ENCODE measurements at regions not wholly inside any gene's neighbourhood (a gene's known extent, or its start where the extent isn't known, plus 50 kb on each side); places are given as distances from the start of the nearest gene placed in this dataset.
"Not testable (repeated sequence)": the region's sequence is repeated elsewhere in the genome, so short reads cannot be mapped to it uniquely, and the experiment has no call there.

GRCh38 chr10:129059977-129060376, 407.1 kb upstream of the MGMT start:
- DNase-seq, result no peak

DNA sequence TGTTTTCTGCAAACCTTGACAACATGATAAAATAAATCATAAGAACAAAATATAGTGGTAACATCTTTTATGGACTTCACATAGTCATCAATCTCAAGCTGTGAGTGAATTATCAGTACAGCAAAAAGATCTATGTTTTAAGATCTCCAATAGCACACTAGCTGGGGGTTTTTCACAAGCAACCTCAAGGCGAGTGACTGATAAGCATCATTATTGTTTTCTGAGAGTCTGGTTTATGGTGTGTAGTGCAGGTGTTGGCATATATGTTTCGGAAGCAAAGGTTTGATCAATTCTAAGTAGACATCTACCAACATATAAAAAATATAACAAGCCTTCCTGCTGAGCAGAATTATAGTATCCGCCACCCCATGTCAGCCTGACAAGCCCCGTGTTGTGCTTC, 403.8 kb upstream of the MGMT start:
- DNase-seq, result no peak

DNA sequence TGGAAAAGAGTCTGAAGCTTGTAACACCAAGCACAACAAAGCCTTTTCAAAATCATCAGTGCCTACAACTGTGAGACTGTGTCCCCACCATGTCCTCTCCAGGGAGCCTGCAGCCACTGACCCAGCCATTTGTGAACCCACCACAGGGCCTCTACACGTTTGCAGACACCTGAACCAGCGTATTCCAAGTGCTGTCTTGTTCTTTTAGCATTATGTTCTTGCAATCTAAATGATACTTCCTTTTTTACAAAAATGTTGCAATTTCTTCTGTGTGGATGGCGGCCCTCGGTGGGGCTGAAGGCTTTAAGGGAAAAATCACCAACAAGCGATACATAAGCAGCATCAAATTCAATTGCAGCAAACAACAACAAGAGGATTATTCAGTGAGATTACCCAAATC, 403.2 kb upstream of the MGMT start:
- DNase-seq, result no peak

DNA sequence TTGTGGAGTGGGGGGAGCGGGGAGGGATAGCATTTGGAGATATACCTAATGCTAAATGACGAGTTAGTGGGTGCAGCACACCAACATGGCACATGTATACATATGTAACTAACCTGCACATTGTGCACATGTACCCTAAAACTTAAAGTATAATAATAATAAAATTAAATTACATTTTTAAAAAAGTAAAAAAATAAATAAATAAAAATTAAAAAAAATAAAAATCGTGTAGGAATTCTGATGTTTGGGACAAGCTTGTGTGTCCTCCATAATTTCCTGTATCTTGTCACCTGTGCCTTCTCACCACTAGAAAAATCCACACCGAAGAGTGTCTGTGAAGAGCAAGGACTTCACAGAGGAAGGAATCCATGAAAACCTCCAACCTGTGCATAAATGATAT, 400.5 kb upstream of the MGMT start:
- not testable (repeated sequence) for DNase-seq

DNA sequence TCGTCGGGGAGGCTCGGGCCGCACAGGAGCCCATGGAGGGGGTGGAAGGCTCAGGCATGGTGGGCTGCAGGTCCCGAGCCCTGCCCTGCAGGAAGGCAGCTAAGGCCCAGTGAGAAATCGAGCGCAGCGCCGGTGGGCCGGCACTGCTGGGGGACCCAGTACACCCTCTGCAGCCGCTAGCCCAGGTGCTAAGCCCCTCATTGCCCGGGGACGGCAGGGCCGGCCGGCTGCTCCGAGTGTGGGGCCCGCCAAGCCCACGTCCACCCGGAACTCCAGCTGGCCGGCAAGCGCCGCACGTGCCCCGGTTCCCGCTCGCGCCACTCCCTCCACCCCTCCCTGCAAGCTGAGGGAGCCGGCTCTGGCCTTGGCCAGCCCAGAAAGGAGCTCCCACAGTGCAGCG, 395.6 kb upstream of the MGMT start:
- not testable (repeated sequence) for DNase-seq

- DNase-seq, result no peak
Observed at GRCh38 chr10:129074939-129075338, 392.1 kb upstream of the MGMT start.

DNA sequence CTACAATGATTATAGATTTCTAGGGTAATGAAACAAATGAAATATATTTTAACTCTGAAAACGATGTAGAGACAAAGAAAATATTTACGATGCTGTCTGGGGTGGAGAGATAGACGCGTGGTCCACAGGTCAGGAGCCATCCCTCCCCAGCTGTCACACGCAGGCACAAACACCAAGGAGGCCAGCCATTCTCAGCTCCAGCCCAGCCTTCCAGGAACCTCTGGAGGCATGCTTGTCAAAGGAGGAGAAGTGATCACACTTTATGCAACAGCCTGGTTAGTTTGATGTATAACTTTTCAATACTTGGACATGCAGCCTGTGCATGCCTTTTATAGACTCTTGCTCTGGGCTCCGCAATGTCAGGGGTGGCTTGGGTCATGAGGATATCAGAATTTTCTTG, 391.5 kb upstream of the MGMT start:
- no peak for DNase-seq

DNA sequence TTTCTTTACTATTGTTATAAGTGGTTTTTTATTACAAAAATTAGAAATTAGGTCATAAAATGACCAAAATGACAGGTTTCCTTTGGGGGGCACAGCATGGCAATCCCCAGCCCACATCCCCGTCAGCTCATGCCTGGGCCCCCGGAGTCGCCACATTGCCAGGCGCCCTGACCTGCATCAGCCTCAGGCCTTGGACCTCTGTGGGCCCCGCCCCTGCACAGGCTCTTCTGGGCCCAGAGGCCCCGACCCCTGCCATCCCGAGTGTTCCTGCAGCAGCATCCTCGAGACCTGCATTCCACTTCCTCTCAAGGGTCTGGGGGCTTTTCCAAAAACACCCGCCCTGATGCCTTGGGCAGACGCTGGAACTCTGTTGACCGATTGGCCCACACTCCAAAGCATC, 391.1 kb upstream of the MGMT start:
- DNase-seq, result no peak

GRCh38 chr10:129078346-129078745, 388.7 kb upstream of the MGMT start:
- no peak for DNase-seq

GRCh38 chr10:129078746-129079145, 388.3 kb upstream of the MGMT start:
- no peak for DNase-seq

- DNase-seq, result no peak
Observed at GRCh38 chr10:129079705-129080104, 387.3 kb upstream of the MGMT start.

GRCh38 chr10:129085811-129086210, 381.2 kb upstream of the MGMT start:
- no peak for DNase-seq

- DNase-seq, result no peak
Observed at GRCh38 chr10:129089341-129089740, 377.7 kb upstream of the MGMT start.

GRCh38 chr10:129090165-129090564, 376.9 kb upstream of the MGMT start:
- no peak for DNase-seq

- peak; percentile 76 for DNase-seq
Observed at GRCh38 chr10:129090618-129091366, 376.2 kb upstream of the MGMT start.

- DNase-seq, result no peak
Observed at GRCh38 chr10:129093641-129094040, 373.4 kb upstream of the MGMT start.

DNA sequence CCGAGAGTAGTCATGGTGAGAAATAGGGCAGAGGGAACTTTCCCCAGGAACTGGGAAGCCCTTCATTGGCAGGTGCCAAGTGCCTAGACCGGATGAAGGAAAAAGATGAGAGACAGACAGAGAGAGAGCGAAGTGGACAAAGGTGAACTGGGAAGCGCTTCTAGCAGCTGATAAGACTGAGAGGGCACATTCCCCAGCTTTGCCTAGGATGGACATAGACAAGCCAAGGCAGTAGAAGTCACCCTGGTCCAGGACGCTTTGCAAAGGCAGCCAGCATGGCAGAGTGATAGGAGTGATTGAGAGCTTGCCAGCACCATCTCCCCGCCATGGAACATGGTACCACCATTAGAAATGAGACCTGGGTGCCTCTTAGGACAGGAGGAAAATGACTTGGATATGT, 372.8 kb upstream of the MGMT start:
- DNase-seq, result no peak

GRCh38 chr10:129094861-129095260, 372.2 kb upstream of the MGMT start:
- no peak for DNase-seq

DNA sequence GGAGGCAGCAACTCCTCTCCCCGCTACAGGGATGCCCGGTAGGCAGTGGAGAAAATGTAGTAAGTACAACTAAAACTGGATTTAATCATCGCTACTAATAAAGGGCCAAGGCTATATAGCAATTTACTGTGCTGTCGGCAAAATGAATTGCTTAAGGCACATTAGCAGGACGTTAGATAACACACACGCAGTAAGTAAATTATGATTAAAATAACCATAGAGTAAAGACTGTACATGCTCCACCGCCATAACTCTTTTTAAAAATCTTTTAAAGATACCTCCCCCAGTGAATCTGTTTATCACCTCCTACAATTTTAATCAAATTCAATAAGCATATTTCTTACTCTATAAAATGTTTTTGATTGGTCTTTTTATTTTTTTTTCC, 371.4 kb upstream of the MGMT start:
- no peak for DNase-seq

DNA sequence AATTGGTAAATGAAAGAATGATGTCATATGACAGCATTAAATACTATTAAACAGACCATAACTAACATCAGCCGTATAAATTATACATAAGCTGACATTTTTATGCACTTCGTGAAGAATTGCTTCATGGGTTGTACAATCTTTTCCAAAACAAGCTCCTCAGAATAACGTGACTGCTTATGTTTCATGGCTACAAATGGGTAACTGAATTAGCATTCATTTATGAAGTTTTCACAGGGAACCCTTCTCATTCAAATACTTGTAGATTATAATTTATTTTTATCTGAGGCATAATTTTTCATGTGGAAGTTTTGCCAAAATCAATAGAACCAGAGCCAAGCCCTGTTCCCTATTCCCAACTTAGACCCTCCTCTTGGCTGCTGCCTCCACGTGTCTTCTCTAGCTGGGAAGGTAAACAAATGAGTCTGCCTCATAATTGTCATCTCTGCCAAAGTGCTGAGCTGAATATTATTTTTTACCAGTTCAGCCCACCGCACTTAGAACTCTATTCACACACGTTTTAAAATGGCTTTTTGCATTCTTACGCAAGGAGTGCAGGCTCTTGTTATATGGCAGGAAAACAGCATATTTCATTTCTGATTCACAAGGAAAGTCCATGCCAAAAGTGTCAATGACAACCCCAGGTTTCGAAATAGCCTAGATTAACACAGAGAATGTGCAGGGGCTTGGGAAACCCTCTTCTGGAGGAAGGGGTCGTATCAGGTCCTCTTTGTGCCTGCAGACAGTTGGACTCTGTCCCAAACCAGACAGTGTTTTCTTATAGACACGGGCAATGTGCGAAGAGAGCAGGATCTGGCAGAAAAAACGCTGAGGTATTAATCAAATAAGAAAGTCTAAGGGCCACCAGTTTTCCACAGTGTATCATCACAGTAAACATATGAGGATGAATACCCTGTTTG, 370.7 kb upstream of the MGMT start:
- no peak for DNase-seq

GRCh38 chr10:129097776-129098330, 369.2 kb upstream of the MGMT start:
- DNase-seq, result no peak

DNA sequence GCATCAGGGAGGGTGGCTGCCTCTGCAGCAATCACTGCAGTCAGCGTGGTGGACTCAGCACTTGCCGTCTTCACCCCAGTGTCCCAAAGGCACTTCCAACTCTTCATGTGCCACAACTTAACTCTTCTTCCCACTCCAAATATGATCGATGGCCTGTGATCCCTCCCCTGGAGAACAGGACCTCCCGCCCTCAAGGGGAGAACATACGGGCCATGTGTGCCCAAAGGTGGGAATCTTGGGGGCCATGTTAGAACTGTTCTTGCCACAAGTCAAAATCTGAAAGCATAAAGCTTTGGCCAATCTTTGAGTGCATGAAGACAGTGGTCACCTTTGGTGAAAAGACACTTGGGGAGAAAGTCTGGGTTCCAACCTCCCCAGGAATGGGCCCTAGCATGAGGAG, 368.5 kb upstream of the MGMT start:
- DNase-seq, result no peak

GRCh38 chr10:129099486-129099885, 367.6 kb upstream of the MGMT start:
- no peak for DNase-seq

- DNase-seq, result no peak
Observed at GRCh38 chr10:129099992-129100391, 367.0 kb upstream of the MGMT start.
